PC-9 (cell line): ENCODE measurements at regions not wholly inside any gene's neighbourhood (a gene's known extent, or its start where the extent isn't known, plus 50 kb on each side); places are given as distances from the start of the nearest gene placed in this dataset.
"Not testable (repeated sequence)": the region's sequence is repeated elsewhere in the genome, so short reads cannot be mapped to it uniquely, and the experiment has no call there.

ENCODE experiments used
- BruUV-seq: library from RNA; stranded (reverse); fragments of 400-500 nt; replicated peaks from 2 replicates; lab custom pipeline; 2021; lab: Mats Ljungman, UMichigan
- CTCF ChIA-PET: fragments of 300-600 bp; sonication (Branson Sonifier 250); formaldehyde crosslinking; loops from one replicate; lab custom pipeline; 2022; ENCODE audit warnings: antibody characterized with exemption; lab: Charles Lee
- POLR2A ChIA-PET: fragments of 300-600 bp; sonication (Branson Sonifier 250); formaldehyde crosslinking; loops from one replicate; lab custom pipeline; 2022; ENCODE audit warnings: antibody characterized with exemption; ENCODE audit not compliant: unreplicated experiment; lab: Charles Lee
- DNase-seq, 2 experiments: peaks; one replicate each; pipeline versions ENCODE4 v3.0.0 to v3.0.0-alpha.2; 2015 to 2022; ENCODE audit warnings: mixed read lengths in 1 of 2
- H2AFZ ChIP-seq: fragments of 200-600 bp; sonication (generic); 2 replicates; pipeline ENCODE4 v1.8.1; 2017; ENCODE audit warnings: antibody characterized with exemption
- H3F3A ChIP-seq: fragments of 200-600 bp; sonication (generic); 2 replicates; pipeline ENCODE4 v1.8.1; 2017; ENCODE audit warnings: antibody characterized with exemption, mild to moderate bottlenecking, low read depth; ENCODE audit not compliant: insufficient read depth
- H3K27ac ChIP-seq: fragments of 200-600 bp; sonication (generic); 2 replicates; pipeline ENCODE4 v1.6.1; 2016; ENCODE audit warnings: mixed run types
- H3K27me3 ChIP-seq: fragments of 200-600 bp; sonication (generic); 2 replicates; pipeline ENCODE4 v1.6.1; 2016; ENCODE audit warnings: low read depth, mixed run types; ENCODE audit not compliant: insufficient read depth
- H3K36me3 ChIP-seq: fragments of 200-600 bp; sonication (generic); 2 replicates; pipeline ENCODE4 v1.6.1; 2016; ENCODE audit warnings: low read depth, mixed run types
- H3K4me1 ChIP-seq: fragments of 200-600 bp; sonication (generic); replicated peaks from 2 replicates; pipeline ENCODE4 v1.6.1; 2016; ENCODE audit warnings: mixed run types; ENCODE audit not compliant: insufficient read depth
- H3K4me2 ChIP-seq: fragments of 200-600 bp; sonication (generic); 2 replicates; pipeline ENCODE4 v1.6.1; 2017; ENCODE audit warnings: mixed run types
- H3K4me3 ChIP-seq: fragments of 200-600 bp; sonication (generic); 2 replicates; pipeline ENCODE4 v1.6.1; 2016; ENCODE audit warnings: mixed run types
- H3K79me2 ChIP-seq: fragments of 200-600 bp; sonication (generic); 2 replicates; pipeline ENCODE4 v1.6.1; 2017; ENCODE audit warnings: low read depth, mixed run types
- H3K9me2 ChIP-seq: fragments of 200-600 bp; sonication (generic); 2 replicates; pipeline ENCODE4 v1.8.1; 2017; ENCODE audit warnings: mild to moderate bottlenecking; ENCODE audit not compliant: insufficient read depth
- H3K9me3 ChIP-seq: fragments of 200-600 bp; sonication (generic); 2 replicates; pipeline ENCODE4 v1.8.1; 2016; ENCODE audit warnings: low read depth; ENCODE audit not compliant: insufficient read depth
- H4K20me1 ChIP-seq: fragments of 200-600 bp; sonication (generic); 2 replicates; pipeline ENCODE4 v1.8.1; 2017; ENCODE audit not compliant: insufficient read depth
- EZH2 ChIP-seq: fragments of 200-600 bp; sonication (generic); IDR thresholded peaks from 2 replicates; pipeline ENCODE4 v1.8.0; 2017; ENCODE audit warnings: antibody characterized with exemption, low read depth
- intact Hi-C: fragments of 100-400 bp; cut with micrococcal nuclease; formaldehyde crosslinking; loops from one replicate; pipeline ENCODE4 v1.10.0; 2022; ENCODE audit not compliant: unreplicated experiment
- TF ChIP-seq, protein P1 (sequence below): fragments of 200-600 bp; sonication (generic); conservative IDR thresholded peaks from 2 replicates; pipeline ENCODE4 v1.6.1; 2017; ENCODE audit warnings: mixed run types, antibody characterized with exemption, mild to moderate bottlenecking, moderate library complexity

DNA sequence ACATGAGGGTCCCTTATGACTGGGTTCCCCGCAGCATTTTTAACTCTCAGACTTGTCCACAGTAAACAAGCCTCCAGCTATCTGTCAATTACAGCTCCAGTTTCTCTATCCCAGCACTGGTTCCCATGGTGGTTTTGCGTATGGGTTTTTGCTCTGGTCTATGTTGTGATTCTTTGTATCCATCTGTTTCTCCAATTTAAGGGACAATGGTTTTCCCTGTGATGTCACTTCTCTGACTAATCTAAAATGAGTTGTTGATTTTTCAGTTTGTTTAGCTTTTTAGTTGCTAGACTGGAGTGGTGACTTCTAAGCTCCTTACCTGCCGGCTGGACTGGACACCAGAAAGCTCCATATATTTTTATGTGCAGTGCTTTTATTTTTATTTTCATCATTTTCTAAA, 303.7 kb downstream of the INHBA start:
- Histone ChIP-seq H4K20me1 (no peaks in the 10 kb centered on the region), H3F3A (no peaks in the 10 kb centered on the region), H3K9me2 (no peaks in the 10 kb centered on the region), H3K4me1 (peaks cover 25% of the 10 kb centered on the region), H3K27me3 (no peaks in the 10 kb centered on the region), H3K4me3 (no peak overlapping the region), H2AFZ (0 out of 2 replicates have a peak overlapping the region, but pooled peaks have one; percentile 32), H3K9me3 (peaks cover 25% of the 10 kb centered on the region), H3K4me2 (peak overlapping the region; percentile 6; the same call in 1 of the 2 replicates), H3K27ac (no peak overlapping the region), H3K79me2 (no peaks in the 10 kb centered on the region), H3K36me3 (no peaks in the 10 kb centered on the region)
- CTCF ChIA-PET, result no interaction called here
- POLR2A ChIA-PET, result interaction anchor here (0.6 to 1.0 kb wide), 3 partner anchors 17 to 298 kb away, joined by 3 to 9 read pairs (median 5); no protein-coding TSS in a partner anchor
- intact Hi-C loops, result loop anchor here (2.0 kb wide), 1 partner anchor 182 kb away; no protein-coding TSS in a partner anchor
- TF ChIP-seq EZH2, result no peak
- TF ChIP-seq, protein P1, sequence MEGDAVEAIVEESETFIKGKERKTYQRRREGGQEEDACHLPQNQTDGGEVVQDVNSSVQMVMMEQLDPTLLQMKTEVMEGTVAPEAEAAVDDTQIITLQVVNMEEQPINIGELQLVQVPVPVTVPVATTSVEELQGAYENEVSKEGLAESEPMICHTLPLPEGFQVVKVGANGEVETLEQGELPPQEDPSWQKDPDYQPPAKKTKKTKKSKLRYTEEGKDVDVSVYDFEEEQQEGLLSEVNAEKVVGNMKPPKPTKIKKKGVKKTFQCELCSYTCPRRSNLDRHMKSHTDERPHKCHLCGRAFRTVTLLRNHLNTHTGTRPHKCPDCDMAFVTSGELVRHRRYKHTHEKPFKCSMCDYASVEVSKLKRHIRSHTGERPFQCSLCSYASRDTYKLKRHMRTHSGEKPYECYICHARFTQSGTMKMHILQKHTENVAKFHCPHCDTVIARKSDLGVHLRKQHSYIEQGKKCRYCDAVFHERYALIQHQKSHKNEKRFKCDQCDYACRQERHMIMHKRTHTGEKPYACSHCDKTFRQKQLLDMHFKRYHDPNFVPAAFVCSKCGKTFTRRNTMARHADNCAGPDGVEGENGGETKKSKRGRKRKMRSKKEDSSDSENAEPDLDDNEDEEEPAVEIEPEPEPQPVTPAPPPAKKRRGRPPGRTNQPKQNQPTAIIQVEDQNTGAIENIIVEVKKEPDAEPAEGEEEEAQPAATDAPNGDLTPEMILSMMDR, result no peak
- peak; percentile 15 to 61 for DNase-seq
- BruUV-seq, result no TSS peak

GRCh38 chr7:41391818-41392217, 311.1 kb downstream of the INHBA start:
- H3K9me2 ChIP-seq, result no peaks in the 10 kb centered on the region
- no peak for DNase-seq
- H3K27me3 ChIP-seq, result no peaks in the 10 kb centered on the region
- H4K20me1 ChIP-seq, result no peaks in the 10 kb centered on the region
- H3K4me1 ChIP-seq, result no peaks in the 10 kb centered on the region
- no peaks in the 10 kb centered on the region for H3F3A ChIP-seq
- H3K36me3 ChIP-seq, result no peaks in the 10 kb centered on the region
- CTCF ChIA-PET, result no interaction called here
- H2AFZ ChIP-seq, result no peak overlapping the region
- H3K79me2 ChIP-seq, result no peaks in the 10 kb centered on the region
- H3K27ac ChIP-seq, result no peak overlapping the region
- intact Hi-C loops, result no loop called here
- POLR2A ChIA-PET, result interaction anchor here (0.7 kb wide), 1 partner anchor 319 kb away, joined by 3 read pairs; no protein-coding TSS in a partner anchor
- no peaks in the 10 kb centered on the region; the same call in none of the 2 replicates for H3K9me3 ChIP-seq
- no peak overlapping the region for H3K4me2 ChIP-seq
- TF ChIP-seq, protein P1, result no peak
- TF ChIP-seq EZH2, result no peak
- BruUV-seq, result no TSS peak
- no peak overlapping the region for H3K4me3 ChIP-seq

- H3K36me3 ChIP-seq, H3K27me3 ChIP-seq, BruUV-seq, H3K4me2 ChIP-seq, H3K4me1 ChIP-seq, H4K20me1 ChIP-seq, H2AFZ ChIP-seq, intact Hi-C loops, POLR2A ChIA-PET, H3K9me2 ChIP-seq, H3F3A ChIP-seq, DNase-seq, H3K4me3 ChIP-seq, H3K27ac ChIP-seq, H3K79me2 ChIP-seq, H3K9me3 ChIP-seq, CTCF ChIA-PET: not testable (repeated sequence)
These were observed 314.0 kb downstream of the INHBA start for GRCh38 chr7:41388933-41389332.

DNA sequence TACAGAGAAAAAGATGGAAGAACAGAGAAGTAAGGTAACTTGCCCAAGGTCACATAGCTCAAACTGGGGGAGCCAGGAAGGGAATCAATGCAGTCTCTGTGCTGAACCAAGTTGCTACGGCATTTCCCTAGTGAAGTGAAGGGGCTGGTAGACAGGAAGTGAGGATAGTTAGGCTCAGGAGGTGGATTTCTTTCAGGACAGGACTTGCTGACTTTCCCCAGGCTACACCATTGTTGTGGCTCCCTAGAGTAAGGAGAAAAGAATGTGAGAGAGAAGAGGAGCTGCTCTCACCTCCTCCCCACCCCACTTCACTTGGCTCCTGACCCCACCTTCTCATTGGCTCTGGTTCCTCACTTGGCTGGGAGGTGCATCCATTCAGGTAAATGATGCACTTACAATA, 316.9 kb downstream of the INHBA start:
- Histone ChIP-seq H3K4me2 (no peak overlapping the region), H3K27ac (no peak overlapping the region)
- TF ChIP-seq EZH2, result no peak
- TF ChIP-seq, protein P1, result no peak

More for the DNA sequence above, 316.9 kb downstream of the INHBA start:
- DNase-seq, result peak in 1 of 2 experiments; percentile 29
- ChIA-PET POLR2A (no interaction called here), CTCF (no interaction called here)
- no peaks in the 10 kb centered on the region for H3K9me2 ChIP-seq
- intact Hi-C loops, result loop anchor here (2.0 kb wide), 1 partner anchor 311 kb away; no protein-coding TSS in a partner anchor
- no TSS peak for BruUV-seq
- 0 out of 2 replicates have a peak overlapping the region, but pooled peaks have one; percentile 10 for H2AFZ ChIP-seq
- no peaks in the 10 kb centered on the region for H3K79me2 ChIP-seq
- no peak overlapping the region for H3K4me3 ChIP-seq
- H3K27me3 ChIP-seq, result no peaks in the 10 kb centered on the region
- H3K9me3 ChIP-seq, result no peaks in the 10 kb centered on the region
- H4K20me1 ChIP-seq, result no peaks in the 10 kb centered on the region
- no peaks in the 10 kb centered on the region for H3K4me1 ChIP-seq
- H3K36me3 ChIP-seq, result no peaks in the 10 kb centered on the region
- H3F3A ChIP-seq, result no peaks in the 10 kb centered on the region
